ENCODE measurements at regions not wholly inside any gene's neighbourhood (a gene's known extent, or its start where the extent isn't known, plus 50 kb on each side); places are given as distances from the start of the nearest gene placed in this dataset.

- no peak for TF ChIP-seq CTCF (conservative IDR thresholded peaks at IDR 0.05)
- no peak overlapping the region for H3K27ac ChIP-seq
Observed at GRCh38 chr9:135336722-135337527, 142.7 kb upstream of the PPP1R26 start.

- no peak overlapping the region for H3K27ac ChIP-seq
- no peak for TF ChIP-seq CTCF (conservative IDR thresholded peaks at IDR 0.05)
Observed at GRCh38 chr9:135338546-135338945, 141.0 kb upstream of the PPP1R26 start.

DNA sequence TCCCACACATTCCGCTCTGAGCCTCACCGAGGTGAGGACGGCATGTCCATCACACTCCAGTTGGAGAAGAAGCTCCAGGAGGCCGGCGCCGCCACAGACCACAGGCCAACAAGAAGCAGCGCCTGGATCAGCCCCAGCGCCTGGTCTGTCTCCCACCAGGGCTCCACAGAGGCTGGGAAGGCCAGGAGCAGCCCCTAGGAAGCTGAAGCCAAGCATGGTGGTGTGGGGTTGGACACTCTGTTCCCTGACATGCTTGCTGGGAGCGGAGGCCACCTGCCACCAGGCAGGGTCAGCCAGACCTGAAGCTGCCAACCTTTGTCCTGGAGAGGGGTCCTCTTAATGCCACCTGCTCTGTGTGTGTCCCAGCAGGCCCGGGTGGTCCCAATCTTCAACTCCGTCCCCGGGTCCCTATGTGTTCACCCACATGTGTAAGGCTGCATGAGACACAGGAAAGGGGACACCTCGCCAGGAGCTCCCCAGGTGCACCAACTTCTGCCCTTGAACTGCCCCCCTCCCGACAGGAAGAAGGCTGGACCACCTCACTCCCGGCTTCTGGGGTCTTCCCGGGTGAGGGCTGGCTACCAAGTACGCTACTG is 140.1 kb upstream of the PPP1R26 start:
- TF ChIP-seq CTCF (conservative IDR thresholded peaks at IDR 0.05), result no peak
- peak overlapping the region; percentile 49 for H3K27ac ChIP-seq

DNA sequence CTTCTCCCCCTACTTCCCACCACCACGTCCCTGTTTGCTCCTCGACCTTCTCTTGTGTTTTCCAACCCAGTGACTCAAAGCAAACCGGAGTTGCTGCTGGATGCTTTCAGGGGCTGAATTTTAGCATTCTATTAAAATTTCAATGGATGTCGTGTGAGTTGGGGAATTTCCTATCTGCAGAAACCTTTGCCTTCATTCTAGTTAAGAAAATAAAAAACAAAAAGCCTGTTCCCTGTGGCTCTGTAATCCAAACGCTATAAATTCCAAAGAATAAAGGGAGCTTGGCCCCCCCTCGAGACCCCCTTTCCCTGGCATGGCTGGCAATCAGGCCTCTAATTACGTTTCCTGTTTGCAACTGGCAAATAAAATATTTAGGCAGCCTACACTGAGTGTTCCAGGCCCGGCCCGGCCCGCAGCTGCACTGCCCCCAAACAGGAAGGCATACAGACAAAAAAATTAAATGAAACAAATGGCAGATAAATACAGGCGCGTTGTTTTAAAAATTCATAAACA is 139.4 kb upstream of the PPP1R26 start:
- TF ChIP-seq CTCF (conservative IDR thresholded peaks at IDR 0.05), result no peak
- peak overlapping the region; percentile 49 for H3K27ac ChIP-seq

- peak overlapping the region; percentile 49 for H3K27ac ChIP-seq
- TF ChIP-seq CTCF (conservative IDR thresholded peaks at IDR 0.05), result no peak
Observed at GRCh38 chr9:135340726-135341475, 138.7 kb upstream of the PPP1R26 start.

DNA sequence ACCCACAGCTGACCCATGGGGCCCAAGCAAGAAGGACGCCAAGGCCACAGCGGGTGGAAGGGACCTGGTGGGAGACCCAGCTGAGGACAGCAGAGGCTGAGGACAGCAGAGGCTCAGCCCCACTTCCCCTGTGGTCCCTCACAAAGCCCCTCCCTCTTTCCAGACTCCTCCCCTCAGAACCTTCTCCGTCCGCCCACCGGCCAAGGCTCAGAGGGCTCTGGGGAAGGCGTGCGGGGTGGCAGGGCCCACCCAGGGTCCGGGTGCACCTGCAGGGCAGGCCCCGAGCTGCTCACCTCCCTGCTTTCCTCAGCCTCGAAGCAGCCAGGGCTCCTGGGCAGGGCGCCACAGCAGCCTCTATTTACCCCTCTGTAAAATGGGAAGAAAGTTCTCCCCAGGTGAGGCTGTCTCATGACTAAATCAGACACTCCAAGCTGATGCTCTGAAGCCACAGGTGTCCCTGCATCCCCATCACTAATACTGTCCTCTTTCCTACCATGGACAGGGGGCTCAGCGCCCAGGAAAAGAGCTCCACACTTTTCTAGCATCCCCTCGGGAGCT is 137.9 kb upstream of the PPP1R26 start:
- TF ChIP-seq CTCF (conservative IDR thresholded peaks at IDR 0.05), result no peak
- H3K27ac ChIP-seq, result no peak overlapping the region

All from VCaP (cell line).